ENCODE measurements at regions not wholly inside any gene's neighbourhood (a gene's known extent, or its start where the extent isn't known, plus 50 kb on each side); places are given as distances from the start of the nearest gene placed in this dataset.

DNA sequence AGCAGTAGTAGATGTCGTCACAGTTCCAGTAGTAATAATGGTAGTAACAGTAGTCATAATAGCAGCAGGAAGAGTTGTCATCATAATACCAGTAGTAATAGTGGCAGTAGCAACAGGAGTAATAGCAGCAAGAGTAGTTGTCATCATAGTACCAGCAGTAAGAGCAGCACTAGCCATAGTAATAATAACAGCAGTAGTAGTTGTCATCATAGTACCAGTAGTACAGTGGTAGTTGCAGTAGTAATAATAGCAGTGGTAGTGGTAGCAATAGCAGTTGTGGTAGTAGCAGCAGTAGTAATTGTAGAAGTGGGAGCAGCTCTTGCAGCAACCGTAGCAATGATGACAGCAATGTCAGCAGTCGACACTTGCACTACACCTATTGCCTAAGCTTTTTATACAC lies 502.8 kb downstream of the HS3ST4 start:
- TF ChIP-seq CREB1 (IDR thresholded peaks at IDR 0.05), result no peak
- no peak for TF ChIP-seq CREB1 (CRISPR knock-in tag; IDR thresholded peaks at IDR 0.05)
- TF ChIP-seq EP300 (IDR thresholded peaks at IDR 0.05; ENCODE audit: low read length), result no peak
- TF ChIP-seq ZBTB1 (CRISPR knock-in tag; IDR thresholded peaks at IDR 0.05; ENCODE audit: borderline replicate concordance, low read depth), result no peak
